ENCODE measurements at regions not wholly inside any gene's neighbourhood (a gene's known extent, or its start where the extent isn't known, plus 50 kb on each side); places are given as distances from the start of the nearest gene placed in this dataset.
A peak's percentile ranks its signal among the peaks of the same experiment; 100 is the strongest.
"Not testable (repeated sequence)": the region's sequence is repeated elsewhere in the genome, so short reads cannot be mapped to it uniquely, and the experiment has no call there.

GRCh38 chr4:45248106-45248505, 521.8 kb upstream of the GNPDA2 start:
- not testable (repeated sequence) for DNase-seq (ENCODE audit: low read depth)

GRCh38 chr4:45241976-45242375, 515.6 kb upstream of the GNPDA2 start:
- peak; percentile 2 for DNase-seq (ENCODE audit: low read depth)

- DNase-seq (ENCODE audit: low read depth): no peak
Measured at GRCh38 chr4:45229206-45229605, 502.9 kb upstream of the GNPDA2 start.

GRCh38 chr4:45215976-45216542, 489.7 kb upstream of the GNPDA2 start:
- DNase-seq (ENCODE audit: low read depth): no peak

GRCh38 chr4:45208476-45208875, 482.1 kb upstream of the GNPDA2 start:
- not testable (repeated sequence) for DNase-seq (ENCODE audit: low read depth)

- not testable (repeated sequence) for DNase-seq (ENCODE audit: low read depth)
Measured at GRCh38 chr4:45207864-45208331, 481.5 kb upstream of the GNPDA2 start.

- DNase-seq (ENCODE audit: low read depth): not testable (repeated sequence)
Measured at GRCh38 chr4:45207241-45207863, 481.0 kb upstream of the GNPDA2 start.

- DNase-seq (ENCODE audit: low read depth): no peak
Measured at GRCh38 chr4:45199736-45200135, 473.4 kb upstream of the GNPDA2 start.

- no peak for DNase-seq (ENCODE audit: low read depth)
Measured at GRCh38 chr4:45188501-45188900, 462.1 kb upstream of the GNPDA2 start.

- no peak for DNase-seq (ENCODE audit: low read depth)
Measured at GRCh38 chr4:45186249-45186648, 459.9 kb upstream of the GNPDA2 start.

GRCh38 chr4:45183905-45184304, 457.5 kb upstream of the GNPDA2 start:
- no peak for DNase-seq (ENCODE audit: low read depth)

- DNase-seq (ENCODE audit: low read depth): no peak
Measured at GRCh38 chr4:45172636-45173035, 446.3 kb upstream of the GNPDA2 start.

GRCh38 chr4:45160951-45161350, 434.6 kb upstream of the GNPDA2 start:
- DNase-seq (ENCODE audit: low read depth): no peak

- DNase-seq (ENCODE audit: low read depth): no peak
Measured at GRCh38 chr4:45155081-45155777, 428.9 kb upstream of the GNPDA2 start.

GRCh38 chr4:45147866-45148265, 421.5 kb upstream of the GNPDA2 start:
- no peak for DNase-seq (ENCODE audit: low read depth)

- DNase-seq (ENCODE audit: low read depth): no peak
Measured at GRCh38 chr4:45131020-45131419, 404.7 kb upstream of the GNPDA2 start.

GRCh38 chr4:45122406-45122805, 396.1 kb upstream of the GNPDA2 start:
- no peak for DNase-seq (ENCODE audit: low read depth)

GRCh38 chr4:45121426-45121975, 395.1 kb upstream of the GNPDA2 start:
- no peak for DNase-seq (ENCODE audit: low read depth)

- DNase-seq (ENCODE audit: low read depth): no peak
Measured at GRCh38 chr4:45120163-45120562, 393.8 kb upstream of the GNPDA2 start.

GRCh38 chr4:45119376-45119775, 393.0 kb upstream of the GNPDA2 start:
- no peak for DNase-seq (ENCODE audit: low read depth)

- DNase-seq (ENCODE audit: low read depth): peak; percentile 32
Measured at GRCh38 chr4:45102716-45103115, 376.4 kb upstream of the GNPDA2 start.
